RWPE2 (cell line): ENCODE measurements at regions not wholly inside any gene's neighbourhood (a gene's known extent, or its start where the extent isn't known, plus 50 kb on each side); places are given as distances from the start of the nearest gene placed in this dataset.

Experiments used
- ATAC-seq: fragments of 200-7000 bp; cut with Tn5 transposase; 3 replicates; pipeline ENCODE4 v1.9.1; 2021; ENCODE audit warnings: low read depth
- DNase-seq: peaks from one replicate; pipeline ENCODE4 v3.0.0-alpha.2; 2020; ENCODE audit warnings: low spot score
- H3K27ac ChIP-seq: fragments of 450-650 bp; 2 replicates; pipeline ENCODE4 v1.5.1; 2017; ENCODE audit warnings: mild to moderate bottlenecking; ENCODE audit not compliant: poor library complexity, severe bottlenecking
- H3K27me3 ChIP-seq: fragments of 250-450 bp; sonication (Bioruptor Pico); 2 replicates; pipeline ENCODE4 v1.5.1; 2021; ENCODE audit warnings: mild to moderate bottlenecking, moderate library complexity; ENCODE audit not compliant: insufficient read depth, poor library complexity, severe bottlenecking
- H3K36me3 ChIP-seq: fragments of 250-450 bp; sonication (Bioruptor Pico); 2 replicates; pipeline ENCODE4 v1.5.1; 2020; ENCODE audit warnings: low read depth, mild to moderate bottlenecking, moderate library complexity
- H3K4me1 ChIP-seq: fragments of 250-450 bp; sonication (Bioruptor Pico); 2 replicates; pipeline ENCODE4 v1.5.1; 2021; ENCODE audit warnings: mild to moderate bottlenecking, moderate library complexity; ENCODE audit not compliant: insufficient read depth, poor library complexity, severe bottlenecking
- H3K4me3 ChIP-seq: fragments of 250-450 bp; sonication (Bioruptor Pico); 2 replicates; pipeline ENCODE4 v1.5.1; 2021; ENCODE audit warnings: mild to moderate bottlenecking, moderate library complexity; ENCODE audit not compliant: severe bottlenecking
- H3K9me3 ChIP-seq: fragments of 250-450 bp; sonication (Bioruptor Pico); 2 replicates; pipeline ENCODE4 v1.5.1; 2021; ENCODE audit warnings: mild to moderate bottlenecking, moderate library complexity; ENCODE audit not compliant: severe bottlenecking
- CTCF ChIP-seq: fragments of 450-650 bp; IDR thresholded peaks from one replicate; pipeline ENCODE4 v1.5.1; 2017; ENCODE audit warnings: mild to moderate bottlenecking, moderate library complexity; ENCODE audit not compliant: poor library complexity, severe bottlenecking

- no peaks in the 10 kb centered on the region for H3K9me3 ChIP-seq
- no peak overlapping the region for H3K27ac ChIP-seq
- DNase-seq = no peak
- H3K27me3 ChIP-seq = no peaks in the 10 kb centered on the region
- TF ChIP-seq CTCF = no peak
- no peak overlapping the region for H3K4me3 ChIP-seq
- H3K4me1 ChIP-seq = no peaks in the 10 kb centered on the region
- no peaks in the 10 kb centered on the region for H3K36me3 ChIP-seq
- no peak for ATAC-seq
These were observed 1096.0 kb downstream of the DTWD2 start for GRCh38 chr5:117892360-117892759.

- 0 out of 3 replicates have a peak, but pooled peaks have one; percentile 29 for ATAC-seq
- no peak overlapping the region for H3K27ac ChIP-seq
- H3K36me3 ChIP-seq = no peaks in the 10 kb centered on the region
- no peak for DNase-seq
- TF ChIP-seq CTCF = no peak
- H3K27me3 ChIP-seq = no peaks in the 10 kb centered on the region
- H3K4me1 ChIP-seq = no peaks in the 10 kb centered on the region
- H3K9me3 ChIP-seq = no peaks in the 10 kb centered on the region
- H3K4me3 ChIP-seq = no peak overlapping the region
These were observed 1098.8 kb downstream of the DTWD2 start for GRCh38 chr5:117889596-117889995.

GRCh38 chr5:117888688-117889087, 1099.7 kb downstream of the DTWD2 start:
- Histone ChIP-seq H3K27me3 (no peaks in the 10 kb centered on the region), H3K36me3 (no peaks in the 10 kb centered on the region), H3K4me3 (no peak overlapping the region), H3K9me3 (no peaks in the 10 kb centered on the region), H3K27ac (no peak overlapping the region), H3K4me1 (no peaks in the 10 kb centered on the region)
- ATAC-seq = no peak
- TF ChIP-seq CTCF = no peak
- DNase-seq = no peak

GRCh38 chr5:117881426-117882230, 1106.7 kb downstream of the DTWD2 start:
- ATAC-seq = no peak
- H3K4me1 ChIP-seq = no peaks in the 10 kb centered on the region

More at GRCh38 chr5:117881426-117882230, 1106.7 kb downstream of the DTWD2 start:
- Histone ChIP-seq H3K27ac (no peak overlapping the region), H3K9me3 (no peaks in the 10 kb centered on the region), H3K27me3 (no peaks in the 10 kb centered on the region), H3K36me3 (no peaks in the 10 kb centered on the region), H3K4me3 (no peak overlapping the region)
- TF ChIP-seq CTCF = no peak
- DNase-seq = no peak
